AG10803 (cell line): ENCODE measurements at regions not wholly inside any gene's neighbourhood (a gene's known extent, or its start where the extent isn't known, plus 50 kb on each side); places are given as distances from the start of the nearest gene placed in this dataset.

ENCODE experiments used
- DNase-seq: peaks from one replicate; pipeline ENCODE4 v3.0.0; 2010; ENCODE audit warnings: low read depth
- H3K4me3 ChIP-seq: 2 replicates; pipeline ENCODE4 v1.5.1; 2011; ENCODE audit warnings: mild to moderate bottlenecking, low read length, control low read depth
- CTCF ChIP-seq: conservative IDR thresholded peaks from 2 replicates; pipeline ENCODE4 v1.5.1; 2011; ENCODE audit warnings: mild to moderate bottlenecking, low read length, control low read depth, inconsistent platforms

- no peak for DNase-seq
- TF ChIP-seq CTCF = no peak
Measured at GRCh38 chr1:190738317-190738716, 260.7 kb upstream of the BRINP3 start.

GRCh38 chr1:190739926-190740325, 262.3 kb upstream of the BRINP3 start:
- no peak overlapping the region for H3K4me3 ChIP-seq
- TF ChIP-seq CTCF = no peak
- DNase-seq = no peak

More at GRCh38 chr1:190738317-190738716, 260.7 kb upstream of the BRINP3 start:
- H3K4me3 ChIP-seq = no peak overlapping the region

- no peak for TF ChIP-seq CTCF
- no peak overlapping the region for H3K4me3 ChIP-seq
- DNase-seq = no peak
Measured at GRCh38 chr1:190747704-190748103, 270.0 kb upstream of the BRINP3 start.

- no peak overlapping the region for H3K4me3 ChIP-seq
- DNase-seq = no peak
- no peak for TF ChIP-seq CTCF
Measured at GRCh38 chr1:190752131-190752530, 274.5 kb upstream of the BRINP3 start.

- no peak for DNase-seq
- TF ChIP-seq CTCF = no peak
Measured at GRCh38 chr1:190754666-190755065, 277.0 kb upstream of the BRINP3 start.

GRCh38 chr1:190759807-190760206, 282.1 kb upstream of the BRINP3 start:
- no peak for DNase-seq
- TF ChIP-seq CTCF = no peak
- H3K4me3 ChIP-seq = no peak overlapping the region

More at GRCh38 chr1:190754666-190755065, 277.0 kb upstream of the BRINP3 start:
- H3K4me3 ChIP-seq = no peak overlapping the region

- H3K4me3 ChIP-seq = no peak overlapping the region
- no peak for TF ChIP-seq CTCF
- DNase-seq = no peak
Measured at GRCh38 chr1:190762325-190762724, 284.7 kb upstream of the BRINP3 start.
